WTC11 (cell line): ENCODE measurements at regions not wholly inside any gene's neighbourhood (a gene's known extent, or its start where the extent isn't known, plus 50 kb on each side); places are given as distances from the start of the nearest gene placed in this dataset.

ENCODE experiments used
- ATF3 ChIP-seq: sonication (generic); formaldehyde crosslinking; conservative IDR thresholded peaks from 2 replicates; pipeline ENCODE4 v1.8.1; 2022; ENCODE audit warnings: mild to moderate bottlenecking, missing genetic modification reagents
- CBFB ChIP-seq: sonication (generic); formaldehyde crosslinking; IDR thresholded peaks from 2 replicates; pipeline ENCODE4 v1.8.1; 2022; ENCODE audit warnings: mild to moderate bottlenecking, low read depth, missing genetic modification reagents
- CREB1 ChIP-seq: sonication (generic); formaldehyde crosslinking; IDR thresholded peaks from 2 replicates; pipeline ENCODE4 v1.8.0; 2023; ENCODE audit warnings: mild to moderate bottlenecking, missing genetic modification reagents
- CTCF ChIP-seq: fragments of 200-600 bp; IDR thresholded peaks from 2 replicates; pipeline ENCODE4 v1.8.0; 2022; ENCODE audit warnings: antibody characterized with exemption
- ETV6 ChIP-seq: sonication (generic); formaldehyde crosslinking; IDR thresholded peaks from 2 replicates; pipeline ENCODE4 v1.8.1; 2022; ENCODE audit warnings: mild to moderate bottlenecking, missing genetic modification reagents
- FOXP1 ChIP-seq: sonication (generic); formaldehyde crosslinking; IDR thresholded peaks from 2 replicates; pipeline ENCODE4 v1.8.0; 2022; ENCODE audit warnings: missing genetic modification reagents, mild to moderate bottlenecking, moderate library complexity, borderline replicate concordance
- HMGXB4 ChIP-seq: sonication (generic); formaldehyde crosslinking; IDR thresholded peaks from 2 replicates; pipeline ENCODE4 v1.8.1; 2023; ENCODE audit warnings: mild to moderate bottlenecking, moderate library complexity, missing genetic modification reagents
- JAZF1 ChIP-seq: fragments of 250-450 bp; sonication (Bioruptor Pico); IDR thresholded peaks from 2 replicates; pipeline ENCODE4 v1.9.0; 2021; ENCODE audit warnings: moderate library complexity, mild to moderate bottlenecking, inconsistent platforms
- JUN ChIP-seq: sonication (generic); formaldehyde crosslinking; IDR thresholded peaks from 2 replicates; pipeline ENCODE4 v1.8.0; 2023; ENCODE audit warnings: mild to moderate bottlenecking, missing genetic modification reagents
- MAX ChIP-seq: sonication (generic); formaldehyde crosslinking; IDR thresholded peaks from 2 replicates; pipeline ENCODE4 v1.8.0; 2022; ENCODE audit warnings: mild to moderate bottlenecking, missing genetic modification reagents
- NFYB ChIP-seq: sonication (generic); formaldehyde crosslinking; conservative IDR thresholded peaks from 2 replicates; pipeline ENCODE4 v1.8.0; 2022; ENCODE audit warnings: low read depth, missing genetic modification reagents
- USF1 ChIP-seq: sonication (generic); formaldehyde crosslinking; IDR thresholded peaks from 2 replicates; pipeline ENCODE4 v1.8.0; 2022; ENCODE audit warnings: mild to moderate bottlenecking, missing genetic modification reagents
- ZNF121 ChIP-seq: sonication (generic); formaldehyde crosslinking; IDR thresholded peaks from 2 replicates; pipeline ENCODE4 v1.8.0; 2023; ENCODE audit warnings: missing genetic modification reagents
- ZNF416 ChIP-seq: fragments of 250-450 bp; sonication (Bioruptor Pico); IDR thresholded peaks from 2 replicates; pipeline ENCODE4 v1.9.0; 2021; ENCODE audit warnings: mild to moderate bottlenecking, inconsistent platforms

GRCh38 chr13:105089858-105090643 is 1445.4 kb downstream of the EFNB2 start:
- TF ChIP-seq CTCF (no peak), ZNF121 (CRISPR knock-in tag) (no peak), ATF3 (CRISPR knock-in tag) (no peak), JAZF1 (CRISPR knock-in tag) (no peak), JUN (CRISPR knock-in tag) (no peak), ETV6 (CRISPR knock-in tag) (no peak), USF1 (CRISPR knock-in tag) (no peak), FOXP1 (no peak), CREB1 (CRISPR knock-in tag) (no peak), HMGXB4 (no peak), NFYB (CRISPR knock-in tag) (no peak), CBFB (CRISPR knock-in tag) (no peak), ZNF416 (CRISPR knock-in tag) (no peak), MAX (no peak)
